ENCODE measurements at regions not wholly inside any gene's neighbourhood (a gene's known extent, or its start where the extent isn't known, plus 50 kb on each side); places are given as distances from the start of the nearest gene placed in this dataset.

DNA sequence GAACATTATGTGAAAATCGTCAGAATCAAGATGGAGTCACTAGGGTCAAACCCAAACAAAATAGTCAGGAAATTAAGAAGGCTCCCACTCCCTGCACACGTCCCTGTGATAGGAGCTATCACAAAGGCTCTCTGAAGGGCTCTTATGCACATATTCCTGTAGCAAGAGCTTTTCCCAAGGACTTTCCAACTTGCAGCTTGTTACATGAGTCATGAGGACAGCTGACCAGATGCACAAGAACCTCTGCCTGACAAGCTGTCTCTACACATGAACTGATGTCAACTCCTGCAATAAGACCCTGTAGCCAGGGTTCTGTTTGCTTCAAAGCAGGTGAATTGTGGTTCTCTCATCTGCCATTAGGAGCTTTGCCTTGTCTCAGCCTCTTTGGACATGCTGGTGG lies 122.4 kb downstream of the OLFM1 start:
- no peaks in the 10 kb centered on the region for H3K36me3 Mint-ChIP-seq (ENCODE audit: low read depth)
- no peak for ATAC-seq (replicated peaks)
- no peaks in the 10 kb centered on the region for H3K9me3 Mint-ChIP-seq
- peaks cover 3% of the 10 kb centered on the region for H3K27me3 Mint-ChIP-seq
- no peak overlapping the region for H3K4me3 Mint-ChIP-seq
- no peak overlapping the region for H3K27ac Mint-ChIP-seq
- no peaks in the 10 kb centered on the region for H3K4me1 Mint-ChIP-seq

DNA sequence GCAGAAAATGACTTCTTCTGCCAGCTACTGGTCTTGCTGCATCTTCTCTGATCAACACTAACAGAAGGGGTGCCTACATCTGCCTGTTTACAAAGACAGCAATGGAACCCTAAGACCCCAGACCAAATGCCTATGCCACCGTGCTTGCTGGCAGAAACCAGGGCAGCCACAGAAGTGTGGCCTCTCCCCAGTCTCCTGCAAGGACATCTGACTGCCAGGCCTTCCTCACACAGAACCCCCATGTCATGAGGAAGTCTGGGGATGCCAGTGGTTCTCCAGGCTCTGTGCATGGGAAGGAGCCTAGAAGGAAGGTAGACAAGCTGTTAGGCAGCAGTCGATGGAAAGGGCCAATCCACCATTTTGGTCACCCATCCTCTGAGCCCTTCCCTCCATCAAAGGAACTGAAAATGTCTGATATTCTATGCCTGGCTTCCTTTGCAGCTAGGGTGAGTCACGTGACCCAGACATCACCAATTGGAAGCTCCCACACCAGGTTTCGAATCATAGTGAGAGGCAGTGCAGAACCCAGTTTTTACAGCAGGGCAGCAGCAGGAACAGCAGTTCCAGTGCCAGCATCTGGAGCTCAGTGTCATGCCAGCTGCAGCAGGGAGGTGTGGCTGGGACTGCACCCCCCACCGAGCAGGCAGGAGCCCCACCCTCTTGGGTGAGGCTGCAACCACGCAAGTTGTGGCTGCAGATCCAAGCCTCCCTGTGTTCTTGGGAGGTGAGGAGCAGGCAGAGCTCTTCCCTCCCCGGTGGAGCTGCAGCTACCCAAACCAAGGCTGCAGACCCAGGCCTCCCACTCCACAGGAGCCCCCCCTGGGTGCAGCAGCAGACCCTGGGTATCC lies 123.4 kb downstream of the OLFM1 start:
- Mint-ChIP-seq H3K4me3 (no peak overlapping the region), H3K9me3 (no peaks in the 10 kb centered on the region), H3K27ac (no peak overlapping the region), H3K4me1 (no peaks in the 10 kb centered on the region), H3K36me3 (ENCODE audit: low read depth) (no peaks in the 10 kb centered on the region), H3K27me3 (peaks cover 6% of the 10 kb centered on the region)
- no peak for ATAC-seq (replicated peaks)

DNA sequence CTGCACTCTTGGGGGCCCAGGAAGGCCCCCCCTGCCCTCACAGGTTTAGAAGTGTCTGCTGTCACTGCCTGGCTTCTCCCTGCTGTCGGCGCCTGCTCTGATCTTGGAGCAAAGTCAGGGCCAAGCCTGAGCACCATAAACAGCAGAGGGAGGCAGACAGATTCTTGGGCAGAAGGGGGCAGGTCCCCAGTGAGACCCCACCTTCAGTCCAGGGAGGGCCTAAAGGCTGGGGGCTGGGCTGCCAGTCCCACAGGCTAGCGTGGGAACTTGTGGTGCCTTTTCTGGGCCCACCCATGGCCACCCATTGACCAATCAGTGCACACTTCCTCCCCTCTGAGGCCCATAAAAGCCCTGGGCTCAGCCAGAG lies 124.0 kb downstream of the OLFM1 start:
- H3K9me3 Mint-ChIP-seq, result no peaks in the 10 kb centered on the region
- H3K36me3 Mint-ChIP-seq (ENCODE audit: low read depth), result no peaks in the 10 kb centered on the region
- H3K27me3 Mint-ChIP-seq, result peaks cover 6% of the 10 kb centered on the region

GRCh38 chr9:135212961-135213360 lies 125.5 kb downstream of the OLFM1 start:
- no peaks in the 10 kb centered on the region for H3K4me1 Mint-ChIP-seq
- H3K9me3 Mint-ChIP-seq, result no peaks in the 10 kb centered on the region
- peaks cover 16% of the 10 kb centered on the region for H3K27me3 Mint-ChIP-seq
- ATAC-seq (replicated peaks), result no peak
- H3K36me3 Mint-ChIP-seq (ENCODE audit: low read depth), result no peaks in the 10 kb centered on the region
- no peak overlapping the region for H3K27ac Mint-ChIP-seq
- no peak overlapping the region for H3K4me3 Mint-ChIP-seq

More for the DNA sequence above, 124.0 kb downstream of the OLFM1 start:
- Mint-ChIP-seq H3K27ac (no peak overlapping the region), H3K4me1 (no peaks in the 10 kb centered on the region), H3K4me3 (no peak overlapping the region)
- ATAC-seq (replicated peaks), result no peak

- no peaks in the 10 kb centered on the region for H3K9me3 Mint-ChIP-seq
- no peaks in the 10 kb centered on the region for H3K36me3 Mint-ChIP-seq (ENCODE audit: low read depth)
- peaks cover 16% of the 10 kb centered on the region for H3K27me3 Mint-ChIP-seq
- no peak for ATAC-seq (replicated peaks)
- no peak overlapping the region for H3K4me3 Mint-ChIP-seq
- H3K4me1 Mint-ChIP-seq, result no peaks in the 10 kb centered on the region
- H3K27ac Mint-ChIP-seq, result no peak overlapping the region
Observed at GRCh38 chr9:135213566-135213965, 126.1 kb downstream of the OLFM1 start.

DNA sequence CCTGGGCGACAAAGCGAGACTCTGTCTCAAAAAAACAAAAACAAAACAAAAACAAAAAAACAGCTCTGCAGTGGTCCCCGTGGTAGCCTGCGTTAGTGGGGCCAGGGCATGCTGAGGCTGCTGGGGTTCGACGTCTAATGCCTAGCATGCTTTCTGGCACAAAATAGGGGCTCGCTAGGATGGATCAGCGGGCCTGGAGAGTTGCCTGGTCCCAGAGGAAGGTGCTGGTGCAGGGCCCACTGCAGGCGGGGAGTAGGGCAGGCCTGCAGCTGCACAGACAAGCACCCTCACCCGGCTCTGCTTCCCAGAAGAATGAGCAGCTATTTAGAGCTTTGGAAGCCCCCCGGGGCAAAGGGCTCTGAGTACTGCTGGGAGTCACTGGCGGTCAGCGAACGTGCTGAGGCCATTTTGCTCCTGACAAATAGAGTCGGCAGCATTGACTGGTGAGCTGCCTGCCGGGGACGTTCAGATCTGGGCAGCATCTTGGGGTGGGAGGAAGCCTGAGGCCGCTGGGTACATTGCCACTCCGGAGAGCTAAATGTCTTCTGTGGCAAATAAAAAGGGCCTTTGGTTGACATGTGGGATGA lies 126.7 kb downstream of the OLFM1 start:
- H3K36me3 Mint-ChIP-seq (ENCODE audit: low read depth), result no peaks in the 10 kb centered on the region
- peaks cover 13% of the 10 kb centered on the region for H3K27me3 Mint-ChIP-seq
- no peak for ATAC-seq (replicated peaks)
- H3K4me1 Mint-ChIP-seq, result no peaks in the 10 kb centered on the region
- H3K4me3 Mint-ChIP-seq, result no peak overlapping the region
- no peak overlapping the region for H3K27ac Mint-ChIP-seq
- no peaks in the 10 kb centered on the region for H3K9me3 Mint-ChIP-seq

DNA sequence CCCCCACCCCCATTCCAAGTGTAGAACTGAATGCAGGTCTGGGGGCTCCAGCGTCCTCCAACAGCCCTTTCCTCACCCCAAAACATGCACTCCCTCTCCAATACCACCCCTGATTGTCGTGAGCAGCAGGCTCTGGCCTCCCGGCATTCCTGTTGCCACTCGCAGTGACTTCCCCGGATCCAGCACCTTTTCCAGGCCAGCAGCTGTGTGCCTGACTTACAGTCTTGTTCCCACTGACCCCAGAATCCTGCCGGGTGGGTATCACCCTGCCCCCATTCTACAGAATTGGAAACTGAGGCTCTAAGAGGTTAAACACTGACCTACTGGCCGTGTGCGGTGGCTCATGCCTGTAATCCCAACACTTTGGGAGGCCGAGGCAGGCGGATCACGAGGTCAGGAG lies 127.2 kb downstream of the OLFM1 start:
- Mint-ChIP-seq H3K9me3 (no peaks in the 10 kb centered on the region), H3K27me3 (peaks cover 13% of the 10 kb centered on the region), H3K27ac (no peak overlapping the region), H3K4me1 (no peaks in the 10 kb centered on the region), H3K4me3 (no peak overlapping the region), H3K36me3 (ENCODE audit: low read depth) (no peaks in the 10 kb centered on the region)
- ATAC-seq (replicated peaks), result no peak

DNA sequence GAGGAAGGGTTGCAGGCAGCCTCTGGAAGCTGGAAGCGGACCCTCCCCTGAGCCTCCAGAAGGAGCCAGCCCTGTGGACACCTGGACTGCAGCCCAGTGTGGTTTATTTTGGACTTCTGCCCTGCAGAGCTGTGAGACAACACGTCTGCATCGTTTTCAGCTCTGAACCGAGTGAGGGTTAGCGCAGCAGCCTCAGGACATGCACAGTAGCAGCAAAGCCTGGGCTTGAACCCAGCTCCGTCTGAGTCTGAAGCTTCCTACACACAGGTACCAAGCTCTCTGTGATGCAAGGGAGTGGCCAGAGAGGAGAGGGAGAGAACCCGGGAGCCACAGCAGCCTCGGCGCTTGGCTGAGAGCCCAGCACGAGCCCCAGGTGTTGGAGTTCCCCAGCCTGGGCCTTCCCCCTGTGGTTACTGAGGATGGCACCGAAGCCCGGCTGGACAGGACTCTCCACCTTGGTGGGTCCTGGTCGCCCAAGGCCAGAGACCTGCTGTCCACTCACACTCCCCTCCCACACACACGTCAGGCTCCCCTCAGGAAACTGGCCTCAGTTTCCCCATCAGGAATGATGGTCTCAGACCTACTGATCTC lies 128.2 kb downstream of the OLFM1 start:
- Mint-ChIP-seq H3K27ac (no peak overlapping the region), H3K4me1 (no peaks in the 10 kb centered on the region), H3K27me3 (peaks cover 13% of the 10 kb centered on the region), H3K36me3 (ENCODE audit: low read depth) (no peaks in the 10 kb centered on the region), H3K9me3 (no peaks in the 10 kb centered on the region), H3K4me3 (no peak overlapping the region)
- no peak for ATAC-seq (replicated peaks)

- Mint-ChIP-seq H3K27me3 (peaks cover 13% of the 10 kb centered on the region), H3K27ac (no peak overlapping the region), H3K4me3 (no peak overlapping the region), H3K36me3 (ENCODE audit: low read depth) (no peaks in the 10 kb centered on the region), H3K4me1 (no peaks in the 10 kb centered on the region), H3K9me3 (no peaks in the 10 kb centered on the region)
- ATAC-seq (replicated peaks), result no peak
Observed at GRCh38 chr9:135216236-135216635, 128.8 kb downstream of the OLFM1 start.

DNA sequence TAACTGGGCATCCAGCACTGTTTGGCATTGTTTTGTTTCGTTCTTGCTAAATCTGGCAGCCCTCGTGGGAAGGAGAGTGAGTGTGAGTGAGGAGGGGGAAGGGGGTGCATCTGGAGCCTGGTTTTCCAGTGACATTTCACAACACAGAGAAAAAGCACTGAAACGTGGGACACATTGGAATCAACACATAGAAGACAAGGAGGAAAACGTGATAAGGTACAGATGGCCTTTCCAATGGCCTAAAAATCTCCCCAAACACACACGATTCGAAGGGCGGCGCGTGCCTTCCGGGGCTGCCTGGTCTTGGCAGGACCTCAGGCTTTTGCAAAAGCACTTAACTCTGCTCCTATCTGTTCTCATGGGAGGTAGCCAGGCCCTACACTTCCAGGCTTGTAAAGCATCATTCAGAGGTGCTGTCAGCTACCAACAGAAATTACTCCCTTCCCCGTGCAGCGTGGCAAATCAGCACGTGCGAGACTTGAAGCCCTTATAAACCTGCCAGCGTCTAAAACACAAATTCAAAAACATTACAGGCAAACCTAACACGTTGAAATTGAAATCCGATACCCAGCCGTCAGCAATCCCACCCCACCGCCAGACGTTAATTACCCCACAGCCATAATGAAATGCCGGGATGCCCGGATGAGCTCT lies 129.4 kb downstream of the OLFM1 start:
- no peak for ATAC-seq (replicated peaks)
- H3K27me3 Mint-ChIP-seq, result peaks cover 13% of the 10 kb centered on the region
- H3K27ac Mint-ChIP-seq, result no peak overlapping the region
- H3K4me1 Mint-ChIP-seq, result no peaks in the 10 kb centered on the region
- H3K36me3 Mint-ChIP-seq (ENCODE audit: low read depth), result no peaks in the 10 kb centered on the region
- no peaks in the 10 kb centered on the region for H3K9me3 Mint-ChIP-seq
- H3K4me3 Mint-ChIP-seq, result no peak overlapping the region

- Mint-ChIP-seq H3K4me1 (no peaks in the 10 kb centered on the region), H3K27ac (no peak overlapping the region), H3K4me3 (no peak overlapping the region), H3K27me3 (peaks cover 13% of the 10 kb centered on the region), H3K9me3 (no peaks in the 10 kb centered on the region), H3K36me3 (ENCODE audit: low read depth) (no peaks in the 10 kb centered on the region)
- ATAC-seq (replicated peaks), result no peak
Observed at GRCh38 chr9:135217836-135218235, 130.4 kb downstream of the OLFM1 start.

GRCh38 chr9:135218331-135219225 lies 131.1 kb downstream of the OLFM1 start:
- Mint-ChIP-seq H3K4me1 (no peaks in the 10 kb centered on the region), H3K27ac (no peak overlapping the region)

DNA sequence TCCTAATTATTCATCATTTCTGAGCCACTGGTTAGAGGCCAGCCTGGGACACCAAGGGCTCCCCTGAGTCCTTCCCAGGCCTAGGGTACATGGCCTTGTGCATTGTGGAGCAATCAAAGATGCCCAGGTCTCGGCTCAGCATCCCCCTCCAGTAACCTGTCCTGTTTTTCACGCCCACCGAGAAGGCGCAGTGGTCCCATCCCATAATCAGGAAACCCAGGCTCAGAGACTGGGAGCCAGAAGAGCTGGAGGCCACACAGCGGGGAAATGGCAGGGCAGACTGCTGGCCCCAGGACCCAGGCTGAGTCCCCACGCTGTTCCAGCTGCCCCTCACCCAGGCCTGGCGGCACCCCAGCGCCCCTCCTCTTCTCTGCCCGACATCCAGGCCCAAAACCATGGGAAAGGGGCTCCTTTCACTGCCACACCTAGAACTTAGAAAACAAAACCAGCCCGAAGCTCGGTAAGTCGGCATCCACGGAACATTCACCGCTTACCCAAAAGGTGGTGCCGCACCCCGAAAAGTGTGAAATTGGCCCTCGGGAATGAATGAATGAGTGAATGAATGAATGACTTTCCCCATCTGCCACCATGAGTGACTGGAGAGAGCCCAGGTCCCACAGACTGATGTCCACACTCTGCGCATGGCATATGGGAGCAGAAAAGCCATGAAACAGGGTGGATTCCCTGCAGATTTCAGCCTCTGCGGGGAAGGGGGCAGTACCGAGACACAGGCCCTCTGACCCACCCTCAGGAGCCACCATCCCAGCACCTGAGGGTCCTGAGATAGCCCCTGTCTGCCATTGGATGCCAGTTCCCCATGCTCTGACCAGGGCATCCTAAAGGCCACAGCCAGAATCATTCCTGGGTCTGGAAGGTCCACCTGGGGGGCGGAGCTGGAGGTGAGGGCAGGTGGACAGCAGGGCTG lies 132.5 kb downstream of the OLFM1 start:
- Mint-ChIP-seq H3K36me3 (ENCODE audit: low read depth) (no peaks in the 10 kb centered on the region), H3K4me3 (no peak overlapping the region), H3K27me3 (peaks cover 13% of the 10 kb centered on the region), H3K9me3 (no peaks in the 10 kb centered on the region), H3K4me1 (no peaks in the 10 kb centered on the region), H3K27ac (no peak overlapping the region)
- ATAC-seq (replicated peaks), result no peak

More at GRCh38 chr9:135218331-135219225, 131.1 kb downstream of the OLFM1 start:
- H3K4me3 Mint-ChIP-seq, result no peak overlapping the region
- ATAC-seq (replicated peaks), result no peak
- peaks cover 13% of the 10 kb centered on the region for H3K27me3 Mint-ChIP-seq
- no peaks in the 10 kb centered on the region for H3K36me3 Mint-ChIP-seq (ENCODE audit: low read depth)
- H3K9me3 Mint-ChIP-seq, result no peaks in the 10 kb centered on the region

Measured in activated T-helper 17 cell treated with anti-CD3 and anti-CD28 coated beads, Interleukin-2, amount 50 U/mL, for 72 hours (primary cell).